Stimulated activated CD4-positive, alpha-beta T cell treated with anti-CD3 and anti-CD28 coated beads, Interleukin-1b, Interleukin-23, amount 100 ng/mL, for 48 hours (primary cell): ENCODE measurements at regions not wholly inside any gene's neighbourhood (a gene's known extent, or its start where the extent isn't known, plus 50 kb on each side); places are given as distances from the start of the nearest gene placed in this dataset.
"Not testable (repeated sequence)": the region's sequence is repeated elsewhere in the genome, so short reads cannot be mapped to it uniquely, and the experiment has no call there.

Source experiments
- DNase-seq: peaks from one replicate; pipeline ENCODE4 v3.0.0-alpha.2; 2020

- no peak for DNase-seq
Observed at GRCh38 chr14:53735916-53736315, 220.7 kb downstream of the BMP4 start.

- DNase-seq: no peak
Observed at GRCh38 chr14:53723221-53723620, 233.4 kb downstream of the BMP4 start.

DNA sequence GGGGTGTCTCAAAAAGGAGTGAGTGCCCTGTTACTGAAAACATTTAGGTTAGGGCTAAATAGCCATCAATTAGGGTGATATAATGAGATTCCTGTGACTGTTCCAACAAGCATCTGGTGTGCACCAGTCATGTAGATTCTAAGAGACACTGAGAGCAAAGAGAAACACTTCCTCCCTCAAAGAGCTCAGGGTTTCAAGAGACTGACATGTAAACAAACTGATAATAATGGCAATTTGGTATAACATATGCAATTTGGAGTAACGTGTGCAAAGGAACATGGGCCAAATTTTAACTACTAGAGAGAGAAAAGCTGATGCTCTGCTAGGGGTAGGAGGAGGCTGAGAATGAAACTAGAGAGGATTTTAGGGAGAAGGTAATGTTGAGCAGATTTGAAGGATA, 237.1 kb downstream of the BMP4 start:
- DNase-seq: no peak

DNA sequence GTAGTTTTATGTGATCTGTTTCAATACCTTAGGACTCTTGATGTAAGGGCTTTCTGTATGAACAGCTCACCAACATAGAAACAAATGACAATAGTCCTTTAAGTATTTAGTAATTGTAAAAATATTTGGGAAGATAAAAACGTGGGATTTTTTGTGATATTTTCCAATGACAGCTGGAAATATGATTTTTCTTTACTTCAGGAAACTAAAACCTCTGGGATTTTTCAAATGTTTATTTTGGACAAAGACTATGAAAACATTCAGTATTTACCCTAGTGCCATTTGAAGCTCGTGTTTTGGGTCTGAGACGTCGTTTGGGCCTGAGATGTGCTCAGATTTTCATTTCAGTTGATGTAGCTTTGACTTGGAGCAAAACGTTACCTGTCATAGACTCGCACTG, 240.0 kb downstream of the BMP4 start:
- DNase-seq: no peak

- no peak for DNase-seq
Observed at GRCh38 chr14:53715193-53715721, 241.4 kb downstream of the BMP4 start.

- DNase-seq: no peak
Observed at GRCh38 chr14:53714495-53715192, 242.0 kb downstream of the BMP4 start.

DNA sequence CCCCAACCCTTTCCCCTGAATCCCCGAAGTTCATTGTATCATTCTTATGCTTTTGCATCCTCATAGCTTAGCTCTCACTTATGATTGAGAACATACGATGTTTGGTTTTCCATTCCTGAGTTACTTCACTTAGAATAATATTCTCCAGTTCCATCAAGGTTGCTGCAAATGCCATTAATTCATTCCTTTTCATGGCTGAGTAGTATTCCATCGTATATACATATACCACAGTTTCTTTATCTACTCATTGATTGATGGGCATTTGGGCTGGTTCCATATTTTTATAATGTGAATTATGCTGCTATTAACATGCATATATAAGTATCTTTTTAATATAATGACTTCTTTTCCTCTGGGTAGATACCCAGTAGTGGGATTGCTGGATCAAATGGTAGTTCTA, 243.7 kb downstream of the BMP4 start:
- not testable (repeated sequence) for DNase-seq

- DNase-seq: no peak
Observed at GRCh38 chr14:53711205-53711604, 245.4 kb downstream of the BMP4 start.

GRCh38 chr14:53710615-53711014, 246.0 kb downstream of the BMP4 start:
- no peak for DNase-seq

DNA sequence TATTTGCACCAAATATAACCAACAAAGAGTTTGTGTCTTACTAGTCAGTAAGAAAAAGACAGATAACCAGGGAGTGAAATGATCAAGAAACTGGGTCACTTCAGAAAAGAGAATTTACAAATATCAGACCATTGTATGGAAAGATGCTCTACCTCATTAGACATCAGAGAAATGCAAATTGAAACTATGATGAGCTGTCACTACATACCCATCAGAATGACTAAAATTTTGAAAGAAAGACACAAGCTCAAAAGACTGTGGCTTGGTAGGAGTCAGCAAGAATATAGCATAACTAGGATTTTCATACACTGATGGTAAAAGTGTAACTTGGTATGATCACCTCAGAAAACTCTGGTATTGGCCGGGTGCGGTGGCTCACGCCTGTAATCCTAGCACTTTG, 247.2 kb downstream of the BMP4 start:
- no peak for DNase-seq

- DNase-seq: no peak
Observed at GRCh38 chr14:53703457-53703856, 253.2 kb downstream of the BMP4 start.

- DNase-seq: no peak
Observed at GRCh38 chr14:53701108-53701875, 255.3 kb downstream of the BMP4 start.

- no peak for DNase-seq
Observed at GRCh38 chr14:53696217-53696965, 260.2 kb downstream of the BMP4 start.

DNA sequence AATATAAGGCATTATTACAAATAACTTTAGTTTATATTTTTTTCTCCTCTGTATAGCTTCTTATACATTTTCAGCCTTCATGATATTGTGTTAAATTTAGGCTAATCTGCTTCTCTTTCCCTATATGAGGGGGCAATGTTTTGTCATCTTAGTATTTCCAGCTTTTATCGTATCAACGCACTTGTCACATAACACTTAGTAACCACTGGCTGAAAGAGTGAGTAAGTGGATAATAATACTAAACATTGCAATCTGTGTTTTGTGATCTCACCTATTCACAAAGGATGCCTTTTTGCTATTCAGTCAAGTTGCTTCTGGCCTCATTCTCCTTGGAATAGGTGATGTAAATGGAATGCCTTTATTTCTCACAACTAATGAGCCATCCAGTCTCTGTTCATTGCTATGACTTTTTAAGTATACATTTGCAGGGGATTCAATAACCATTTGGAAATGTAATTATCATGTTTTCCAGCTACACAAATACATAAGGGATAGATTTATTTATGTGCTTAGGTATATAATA, 260.9 kb downstream of the BMP4 start:
- no peak for DNase-seq

GRCh38 chr14:53692885-53693284, 263.7 kb downstream of the BMP4 start:
- DNase-seq: no peak

DNA sequence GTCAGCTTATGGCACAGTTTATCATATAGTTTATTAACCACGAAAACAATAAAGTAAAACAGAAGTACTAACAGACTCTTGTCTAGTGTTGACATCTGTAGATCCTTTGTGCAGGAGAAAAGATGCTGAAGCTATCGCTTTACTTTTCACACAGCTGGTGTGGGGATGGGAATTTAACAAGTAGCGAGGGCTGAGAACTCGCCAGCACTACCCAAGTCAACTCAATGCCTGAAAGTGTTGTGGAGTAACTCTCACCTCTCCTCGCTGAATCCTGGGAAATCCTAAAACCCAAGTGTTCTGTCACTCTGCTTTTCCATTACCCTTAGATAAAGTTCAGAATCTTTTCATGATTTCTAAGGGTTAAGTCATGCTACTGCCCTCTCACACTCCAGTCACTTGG, 264.2 kb downstream of the BMP4 start:
- DNase-seq: no peak

- no peak for DNase-seq
Observed at GRCh38 chr14:53683229-53683628, 273.4 kb downstream of the BMP4 start.

GRCh38 chr14:53672526-53672925, 284.1 kb downstream of the BMP4 start:
- DNase-seq: no peak

DNA sequence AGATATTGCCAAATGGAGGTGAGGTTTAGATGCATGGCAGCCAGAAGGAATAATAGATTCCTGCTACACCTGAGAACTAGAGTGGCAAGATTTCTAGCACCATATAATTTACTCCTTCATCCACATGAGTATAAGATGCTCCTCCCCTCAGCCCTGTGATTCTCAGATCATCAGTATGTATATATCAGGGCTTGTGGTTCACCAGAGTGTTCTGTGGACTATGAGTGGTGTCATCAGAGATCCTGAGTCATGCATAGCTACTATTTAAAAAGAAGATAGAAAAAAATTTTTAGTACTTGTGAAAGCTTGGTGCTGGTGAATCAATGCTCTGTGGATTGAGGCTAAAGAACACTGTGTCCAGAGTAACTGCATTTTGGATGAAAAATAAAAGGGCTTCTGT, 285.9 kb downstream of the BMP4 start:
- no peak for DNase-seq

- DNase-seq: no peak
Observed at GRCh38 chr14:53668897-53669296, 287.7 kb downstream of the BMP4 start.

- no peak for DNase-seq
Observed at GRCh38 chr14:53663709-53664108, 292.9 kb downstream of the BMP4 start.

GRCh38 chr14:53655080-53655785, 301.4 kb downstream of the BMP4 start:
- no peak for DNase-seq

DNA sequence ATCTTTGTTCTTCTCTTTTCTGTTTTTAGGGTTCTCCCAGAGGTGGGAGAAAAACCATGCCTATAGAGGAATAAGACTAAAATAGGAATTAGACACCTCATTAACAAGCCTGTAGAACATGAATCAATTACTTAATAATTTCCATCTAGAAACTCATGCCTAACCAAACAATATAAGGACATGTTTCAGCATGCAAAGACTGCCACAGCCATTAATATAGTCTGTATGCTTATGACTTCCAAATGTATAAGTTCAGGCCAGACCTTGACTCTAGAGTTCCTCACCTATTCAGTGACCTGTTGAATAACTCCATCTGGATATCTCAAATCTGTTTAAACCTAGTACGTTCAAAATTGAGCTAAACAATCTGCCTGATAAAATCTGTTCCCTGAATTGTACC, 304.6 kb downstream of the BMP4 start:
- no peak for DNase-seq
